Panc1 (cell line): ENCODE measurements at regions not wholly inside any gene's neighbourhood (a gene's known extent, or its start where the extent isn't known, plus 50 kb on each side); places are given as distances from the start of the nearest gene placed in this dataset.

ENCODE experiments used
- ATAC-seq: fragments of 200-7000 bp; cut with Tn5 transposase; 2 replicates; pipeline ENCODE4 v1.9.1; 2020; ENCODE audit warnings: mild to moderate bottlenecking, moderate library complexity
- BruUV-seq: library from RNA; stranded (reverse); fragments of 400-500 nt; replicated peaks from 2 replicates; lab custom pipeline; 2021; lab: Mats Ljungman, UMichigan
- CTCF ChIA-PET: fragments of 300-600 bp; sonication (Branson Sonifier 250); formaldehyde crosslinking; loops from one replicate; lab custom pipeline; 2022; ENCODE audit warnings: antibody characterized with exemption; lab: Charles Lee
- POLR2A ChIA-PET: fragments of 300-600 bp; sonication (Branson Sonifier 250); formaldehyde crosslinking; loops from one replicate; lab custom pipeline; 2022; ENCODE audit warnings: antibody characterized with exemption; lab: Charles Lee
- DNase-seq: peaks from one replicate; pipeline ENCODE4 v3.0.0-alpha.2; 2010; ENCODE audit warnings: low read depth, low spot score
- H3K27ac ChIP-seq: 2 replicates; pipeline ENCODE4 v1.5.1; 2011; ENCODE audit warnings: mild to moderate bottlenecking, low read length, inconsistent platforms
- H3K27me3 ChIP-seq: fragments of 200-500 bp; sonication (Bioruptor generic); 2 replicates; pipeline ENCODE4 v1.6.0; 2014; ENCODE audit warnings: low read length, inconsistent platforms; ENCODE audit not compliant: control insufficient read depth, insufficient read depth
- H3K36me3 ChIP-seq: fragments of 200-500 bp; sonication (Bioruptor generic); 2 replicates; pipeline ENCODE4 v1.5.1; 2014; ENCODE audit warnings: inconsistent platforms, mild to moderate bottlenecking, low read length, moderate library complexity; ENCODE audit not compliant: control insufficient read depth, insufficient read depth
- H3K4me1 ChIP-seq: 2 replicates; pipeline ENCODE4 v1.5.1; 2011; ENCODE audit warnings: inconsistent platforms, mild to moderate bottlenecking, low read length, moderate library complexity; ENCODE audit not compliant: control insufficient read depth, insufficient read depth
- H3K4me3 ChIP-seq, 2 experiments: 2 replicates each; pipeline ENCODE4 v1.5.1; 2011 to 2012; ENCODE audit warnings: low read depth in 2 of 2, low read length in 2 of 2, mild to moderate bottlenecking in 2 of 2, inconsistent platforms in 1 of 2, moderate library complexity in 1 of 2
- H3K9me3 ChIP-seq: fragments of 200-500 bp; sonication (Bioruptor generic); 2 replicates; pipeline ENCODE4 v1.5.1; 2014; ENCODE audit warnings: low read depth, mild to moderate bottlenecking, inconsistent platforms, low read length, moderate library complexity; ENCODE audit not compliant: control insufficient read depth, insufficient read depth
- POLR2AphosphoS5 ChIP-seq: IDR thresholded peaks from 2 replicates; pipeline ENCODE4 v1.6.1; 2012; ENCODE audit warnings: mild to moderate bottlenecking, low read depth, low read length, moderate library complexity
- SIN3A ChIP-seq: IDR thresholded peaks from 2 replicates; pipeline ENCODE4 v1.6.1; 2012; ENCODE audit warnings: low read depth, mild to moderate bottlenecking, low read length, moderate library complexity, borderline replicate concordance; ENCODE audit not compliant: insufficient read depth
- TCF7L2 ChIP-seq: IDR thresholded peaks from 2 replicates; pipeline ENCODE4 v1.6.1; 2011; ENCODE audit warnings: mild to moderate bottlenecking, low read depth, low read length, inconsistent platforms
- in situ Hi-C: cut with HindIII; loops from 2 replicates; pipeline ENCODE4 v1.10.0; 2016; ENCODE audit warnings: low sequenced_read_pairs, low pct_unique_long_range_greater_than_20kb
- intact Hi-C: fragments of 100-400 bp; cut with micrococcal nuclease; formaldehyde crosslinking; loops from one replicate; pipeline ENCODE4 v1.10.0; 2022; ENCODE audit not compliant: unreplicated experiment
- TF ChIP-seq, protein P1 (sequence below), 2 experiments: IDR thresholded peaks; 2 replicates each; pipeline ENCODE4 v1.6.1; 2011 to 2012; ENCODE audit warnings: low read depth in 2 of 2, control low read depth in 1 of 2, low read length in 1 of 2, mild to moderate bottlenecking in 1 of 2, moderate library complexity in 1 of 2; ENCODE audit not compliant: insufficient read depth in 1 of 2
- TF ChIP-seq, protein P2 (sequence below): fragments of 450-650 bp; IDR thresholded peaks from 2 replicates; pipeline ENCODE4 v1.5.1; 2017; ENCODE audit warnings: mild to moderate bottlenecking

DNA sequence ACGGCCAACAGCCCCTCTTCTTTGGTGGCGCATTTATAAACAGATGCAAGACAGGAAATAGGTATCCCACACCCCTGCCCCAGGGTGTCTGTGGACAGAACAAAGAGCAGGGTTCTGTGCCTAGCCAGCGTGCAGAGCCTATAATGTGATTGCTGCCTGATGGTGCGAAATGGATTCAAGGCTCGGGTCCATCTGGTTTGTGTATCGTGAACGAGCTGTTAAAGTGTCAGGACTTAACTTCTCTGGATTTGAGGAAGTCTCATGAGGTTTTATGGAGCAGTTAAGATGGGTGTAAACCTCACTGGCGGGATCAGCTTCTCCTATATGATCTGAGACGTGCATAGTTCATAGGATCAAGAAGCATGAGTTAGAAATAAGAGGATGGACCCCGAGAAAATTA lies 388.7 kb upstream of the TBX3 start:
- intact Hi-C loops, result no loop called here
- Histone ChIP-seq H3K27ac (no peak overlapping the region), H3K4me3 (no peak overlapping the region), H3K4me1 (no peaks in the 10 kb centered on the region), H3K27me3 (no peaks in the 10 kb centered on the region), H3K9me3 (no peaks in the 10 kb centered on the region), H3K36me3 (no peaks in the 10 kb centered on the region)
- CTCF ChIA-PET, result no interaction called here
- no peak for ATAC-seq
- BruUV-seq, result no TSS peak
- TF ChIP-seq, protein P1, sequence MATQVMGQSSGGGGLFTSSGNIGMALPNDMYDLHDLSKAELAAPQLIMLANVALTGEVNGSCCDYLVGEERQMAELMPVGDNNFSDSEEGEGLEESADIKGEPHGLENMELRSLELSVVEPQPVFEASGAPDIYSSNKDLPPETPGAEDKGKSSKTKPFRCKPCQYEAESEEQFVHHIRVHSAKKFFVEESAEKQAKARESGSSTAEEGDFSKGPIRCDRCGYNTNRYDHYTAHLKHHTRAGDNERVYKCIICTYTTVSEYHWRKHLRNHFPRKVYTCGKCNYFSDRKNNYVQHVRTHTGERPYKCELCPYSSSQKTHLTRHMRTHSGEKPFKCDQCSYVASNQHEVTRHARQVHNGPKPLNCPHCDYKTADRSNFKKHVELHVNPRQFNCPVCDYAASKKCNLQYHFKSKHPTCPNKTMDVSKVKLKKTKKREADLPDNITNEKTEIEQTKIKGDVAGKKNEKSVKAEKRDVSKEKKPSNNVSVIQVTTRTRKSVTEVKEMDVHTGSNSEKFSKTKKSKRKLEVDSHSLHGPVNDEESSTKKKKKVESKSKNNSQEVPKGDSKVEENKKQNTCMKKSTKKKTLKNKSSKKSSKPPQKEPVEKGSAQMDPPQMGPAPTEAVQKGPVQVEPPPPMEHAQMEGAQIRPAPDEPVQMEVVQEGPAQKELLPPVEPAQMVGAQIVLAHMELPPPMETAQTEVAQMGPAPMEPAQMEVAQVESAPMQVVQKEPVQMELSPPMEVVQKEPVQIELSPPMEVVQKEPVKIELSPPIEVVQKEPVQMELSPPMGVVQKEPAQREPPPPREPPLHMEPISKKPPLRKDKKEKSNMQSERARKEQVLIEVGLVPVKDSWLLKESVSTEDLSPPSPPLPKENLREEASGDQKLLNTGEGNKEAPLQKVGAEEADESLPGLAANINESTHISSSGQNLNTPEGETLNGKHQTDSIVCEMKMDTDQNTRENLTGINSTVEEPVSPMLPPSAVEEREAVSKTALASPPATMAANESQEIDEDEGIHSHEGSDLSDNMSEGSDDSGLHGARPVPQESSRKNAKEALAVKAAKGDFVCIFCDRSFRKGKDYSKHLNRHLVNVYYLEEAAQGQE (IDR thresholded peaks at IDR 0.05; ENCODE audit: insufficient read depth in 1 of 2, low read depth in 2 of 2, low read length in 1 of 2), result no peak
- TF ChIP-seq, protein P2, sequence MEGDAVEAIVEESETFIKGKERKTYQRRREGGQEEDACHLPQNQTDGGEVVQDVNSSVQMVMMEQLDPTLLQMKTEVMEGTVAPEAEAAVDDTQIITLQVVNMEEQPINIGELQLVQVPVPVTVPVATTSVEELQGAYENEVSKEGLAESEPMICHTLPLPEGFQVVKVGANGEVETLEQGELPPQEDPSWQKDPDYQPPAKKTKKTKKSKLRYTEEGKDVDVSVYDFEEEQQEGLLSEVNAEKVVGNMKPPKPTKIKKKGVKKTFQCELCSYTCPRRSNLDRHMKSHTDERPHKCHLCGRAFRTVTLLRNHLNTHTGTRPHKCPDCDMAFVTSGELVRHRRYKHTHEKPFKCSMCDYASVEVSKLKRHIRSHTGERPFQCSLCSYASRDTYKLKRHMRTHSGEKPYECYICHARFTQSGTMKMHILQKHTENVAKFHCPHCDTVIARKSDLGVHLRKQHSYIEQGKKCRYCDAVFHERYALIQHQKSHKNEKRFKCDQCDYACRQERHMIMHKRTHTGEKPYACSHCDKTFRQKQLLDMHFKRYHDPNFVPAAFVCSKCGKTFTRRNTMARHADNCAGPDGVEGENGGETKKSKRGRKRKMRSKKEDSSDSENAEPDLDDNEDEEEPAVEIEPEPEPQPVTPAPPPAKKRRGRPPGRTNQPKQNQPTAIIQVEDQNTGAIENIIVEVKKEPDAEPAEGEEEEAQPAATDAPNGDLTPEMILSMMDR, result no peak
- TF ChIP-seq SIN3A (no peak), TCF7L2 (no peak)
- in situ Hi-C loops, result no loop called here
- no peak for DNase-seq
- POLR2A ChIA-PET, result no interaction called here

DNA sequence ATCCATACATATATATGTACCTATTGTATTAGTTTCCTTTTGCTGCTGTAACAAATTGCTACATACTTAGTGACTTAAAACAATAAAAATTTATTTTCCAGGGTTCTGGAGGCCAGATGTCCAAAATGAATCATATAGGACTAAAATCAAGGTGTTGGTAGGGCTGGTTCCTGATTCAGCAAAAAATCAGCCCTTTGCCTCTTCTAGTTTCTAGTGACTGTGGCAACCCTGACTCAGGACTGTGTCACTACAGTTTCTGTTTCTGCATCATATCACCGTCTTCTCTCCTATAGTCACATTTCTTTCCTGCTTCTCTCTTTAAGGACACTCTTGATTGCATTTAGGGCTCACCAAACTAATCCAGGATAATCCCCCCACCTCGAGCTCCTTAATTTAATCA lies 386.3 kb upstream of the TBX3 start:
- Histone ChIP-seq H3K4me3 (no peak overlapping the region), H3K36me3 (no peaks in the 10 kb centered on the region), H3K9me3 (no peaks in the 10 kb centered on the region), H3K27ac (no peak overlapping the region), H3K27me3 (no peaks in the 10 kb centered on the region), H3K4me1 (no peaks in the 10 kb centered on the region)
- in situ Hi-C loops (no loop called here), intact Hi-C loops (no loop called here)
- BruUV-seq, result no TSS peak
- ChIA-PET CTCF (no interaction called here), POLR2A (no interaction called here)
- TF ChIP-seq, protein P2, result no peak
- TF ChIP-seq SIN3A (no peak), TCF7L2 (no peak), POLR2AphosphoS5 (no peak)
- TF ChIP-seq, protein P1 (IDR thresholded peaks at IDR 0.05; ENCODE audit: insufficient read depth in 1 of 2, low read depth in 2 of 2, low read length in 1 of 2), result no peak
- ATAC-seq, result no peak
- no peak for DNase-seq
